EL (cell line): ENCODE measurements at regions not wholly inside any gene's neighbourhood (a gene's known extent, or its start where the extent isn't known, plus 50 kb on each side); places are given as distances from the start of the nearest gene placed in this dataset.
A peak's percentile ranks its signal among the peaks of the same experiment; 100 is the strongest.

ENCODE experiments used
- DNase-seq: peaks from one replicate; pipeline ENCODE4 v3.0.0-alpha.2; 2016

GRCh38 chr3:68458581-68458980, 473.8 kb downstream of the TAFA4 start:
- no peak for DNase-seq

- no peak for DNase-seq
These were observed 483.6 kb downstream of the TAFA4 start for GRCh38 chr3:68448510-68449383.

- no peak for DNase-seq
These were observed 484.5 kb downstream of the TAFA4 start for GRCh38 chr3:68447885-68448284.

- no peak for DNase-seq
These were observed 491.3 kb downstream of the TAFA4 start for GRCh38 chr3:68441054-68441453.

GRCh38 chr3:68436619-68437401, 495.5 kb downstream of the TAFA4 start:
- DNase-seq = no peak

GRCh38 chr3:68428495-68428894, 503.9 kb downstream of the TAFA4 start:
- DNase-seq = no peak

GRCh38 chr3:68424796-68425460, 507.4 kb downstream of the TAFA4 start:
- no peak for DNase-seq

- DNase-seq = no peak
These were observed 523.7 kb downstream of the TAFA4 start for GRCh38 chr3:68408626-68409025.

GRCh38 chr3:68403741-68404140, 528.6 kb downstream of the TAFA4 start:
- DNase-seq = no peak

- DNase-seq = no peak
These were observed 530.0 kb downstream of the TAFA4 start for GRCh38 chr3:68402235-68402918.

- no peak for DNase-seq
These were observed 553.7 kb downstream of the TAFA4 start for GRCh38 chr3:68378631-68379030.

- no peak for DNase-seq
These were observed 558.6 kb downstream of the TAFA4 start for GRCh38 chr3:68373727-68374126.

GRCh38 chr3:68363796-68364195, 568.6 kb downstream of the TAFA4 start:
- no peak for DNase-seq

- DNase-seq = no peak
These were observed 571.9 kb downstream of the TAFA4 start for GRCh38 chr3:68360492-68360891.

GRCh38 chr3:68345781-68346180, 586.6 kb downstream of the TAFA4 start:
- no peak for DNase-seq

GRCh38 chr3:68342426-68342825, 589.9 kb downstream of the TAFA4 start:
- DNase-seq = no peak

GRCh38 chr3:68336042-68336441, 596.3 kb downstream of the TAFA4 start:
- no peak for DNase-seq

GRCh38 chr3:68334367-68334986, 597.9 kb downstream of the TAFA4 start:
- no peak for DNase-seq

- DNase-seq = no peak
These were observed 604.3 kb downstream of the TAFA4 start for GRCh38 chr3:68328049-68328448.

- DNase-seq = no peak
These were observed 616.4 kb downstream of the TAFA4 start for GRCh38 chr3:68315964-68316363.

- no peak for DNase-seq
These were observed 616.8 kb downstream of the TAFA4 start for GRCh38 chr3:68315546-68315945.

- DNase-seq = peak; percentile 0
These were observed 625.8 kb downstream of the TAFA4 start for GRCh38 chr3:68306571-68306970.
